ENCODE measurements at regions not wholly inside any gene's neighbourhood (a gene's known extent, or its start where the extent isn't known, plus 50 kb on each side); places are given as distances from the start of the nearest gene placed in this dataset.
"Not testable (repeated sequence)": the region's sequence is repeated elsewhere in the genome, so short reads cannot be mapped to it uniquely, and the experiment has no call there.

- DNase-seq (ENCODE audit: low read depth in 2 of 2, low spot score in 1 of 2), result no peak
Observed at GRCh38 chr2:235216901-235217300, 265.1 kb downstream of the SH3BP4 start.

- no peak for DNase-seq (ENCODE audit: low read depth in 2 of 2, low spot score in 1 of 2)
Observed at GRCh38 chr2:235217846-235218245, 266.0 kb downstream of the SH3BP4 start.

DNA sequence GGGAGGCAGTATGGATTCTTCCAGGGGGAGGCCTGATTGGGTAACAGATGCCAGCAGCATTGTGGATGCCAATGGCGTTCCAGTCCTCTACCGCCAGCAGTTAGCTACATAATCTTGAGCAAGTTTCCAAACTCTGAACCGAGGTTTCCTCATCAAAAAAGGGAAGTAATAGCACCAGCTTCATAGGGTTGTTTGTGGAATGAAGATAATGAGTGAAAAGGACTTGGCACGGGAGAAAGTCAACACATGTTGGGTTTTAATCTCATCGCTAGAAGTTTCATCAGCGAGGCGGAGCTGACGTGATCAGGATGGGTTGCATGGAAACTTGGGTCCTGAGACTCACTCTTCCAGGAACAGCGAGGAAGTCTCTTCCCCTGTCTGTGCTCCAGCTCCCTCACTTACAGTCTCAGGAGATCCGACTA, 266.7 kb downstream of the SH3BP4 start:
- no peak for DNase-seq (ENCODE audit: low read depth in 2 of 2, low spot score in 1 of 2)

- no peak for DNase-seq (ENCODE audit: low read depth in 2 of 2, low spot score in 1 of 2)
Observed at GRCh38 chr2:235219048-235219447, 267.2 kb downstream of the SH3BP4 start.

GRCh38 chr2:235220331-235220730, 268.5 kb downstream of the SH3BP4 start:
- no peak for DNase-seq (ENCODE audit: low read depth in 2 of 2, low spot score in 1 of 2)

- no peak for DNase-seq (ENCODE audit: low read depth in 2 of 2, low spot score in 1 of 2)
Observed at GRCh38 chr2:235223011-235223410, 270.8 kb upstream of the AGAP1 start.

- DNase-seq (ENCODE audit: low read depth in 2 of 2, low spot score in 1 of 2), result no peak
Observed at GRCh38 chr2:235224410-235224809, 269.4 kb upstream of the AGAP1 start.

- DNase-seq (ENCODE audit: low read depth in 2 of 2, low spot score in 1 of 2), result no peak
Observed at GRCh38 chr2:235225261-235225660, 268.6 kb upstream of the AGAP1 start.

DNA sequence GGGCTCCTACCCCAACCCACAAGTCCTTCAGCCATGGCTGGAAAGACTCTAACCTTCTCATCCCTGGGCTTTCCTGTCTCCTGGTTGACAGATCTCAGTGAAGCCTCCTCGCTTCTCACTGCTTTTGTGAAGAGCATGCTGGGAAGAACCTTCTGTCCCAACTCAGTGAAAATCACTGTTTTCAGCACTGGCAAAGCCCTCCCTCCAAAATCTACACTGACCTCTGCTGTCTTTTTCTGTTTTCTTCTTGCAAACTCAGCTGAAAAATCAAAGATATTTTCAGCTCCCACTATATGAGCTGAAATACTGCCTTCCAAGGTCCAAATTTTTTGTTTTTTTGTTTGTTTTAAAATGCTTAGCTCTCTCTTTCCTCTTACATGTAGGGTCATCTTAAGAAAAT, 266.3 kb upstream of the AGAP1 start:
- no peak for DNase-seq (ENCODE audit: low read depth in 2 of 2, low spot score in 1 of 2)

DNA sequence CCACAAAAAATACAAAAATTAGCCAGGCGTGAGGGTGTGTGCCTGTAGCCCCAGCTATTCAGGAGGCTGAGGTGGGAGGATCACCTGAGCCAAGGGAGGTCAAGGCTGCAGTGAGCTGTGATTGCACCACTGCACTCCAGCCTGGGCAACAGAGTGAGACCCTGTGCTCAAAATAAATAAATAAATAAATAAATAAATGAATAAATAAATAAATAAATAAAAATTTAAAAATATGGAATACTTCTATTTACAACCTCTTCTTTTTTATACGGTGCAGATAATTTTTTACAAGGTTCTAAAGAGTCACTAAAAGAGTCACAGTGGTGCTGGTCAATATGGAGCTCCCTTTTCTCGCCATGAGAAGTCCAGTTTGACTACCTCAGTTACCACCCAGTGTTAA, 265.4 kb upstream of the AGAP1 start:
- not testable (repeated sequence) for DNase-seq (ENCODE audit: low read depth in 2 of 2, low spot score in 1 of 2)

GRCh38 chr2:235229236-235229635, 264.6 kb upstream of the AGAP1 start:
- DNase-seq (ENCODE audit: low read depth in 2 of 2, low spot score in 1 of 2), result no peak

GRCh38 chr2:235230821-235231601, 262.8 kb upstream of the AGAP1 start:
- DNase-seq (ENCODE audit: low read depth in 2 of 2, low spot score in 1 of 2), result no peak

GRCh38 chr2:235232449-235233433, 261.1 kb upstream of the AGAP1 start:
- no peak for DNase-seq (ENCODE audit: low read depth in 2 of 2, low spot score in 1 of 2)

DNA sequence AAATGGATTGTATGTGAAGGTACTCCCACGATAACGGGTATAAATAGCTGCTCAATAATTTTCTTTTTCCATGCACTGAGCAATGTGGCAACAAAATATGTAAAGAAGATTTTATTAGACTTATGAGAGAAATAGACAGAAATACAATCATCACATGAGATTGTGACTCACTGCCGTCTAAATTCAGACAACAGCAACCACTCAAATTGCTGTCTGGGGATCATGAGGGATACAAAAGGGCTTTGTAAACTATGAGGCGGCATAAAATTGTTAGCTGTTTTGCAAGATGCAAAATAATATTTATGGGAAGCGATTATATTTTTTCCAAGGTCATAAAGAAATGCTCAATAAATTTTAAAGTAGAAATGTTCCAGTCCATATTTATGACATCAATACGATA, 259.1 kb upstream of the AGAP1 start:
- DNase-seq (ENCODE audit: low read depth in 2 of 2, low spot score in 1 of 2), result no peak

- DNase-seq (ENCODE audit: low read depth in 2 of 2, low spot score in 1 of 2), result no peak
Observed at GRCh38 chr2:235235977-235236767, 257.7 kb upstream of the AGAP1 start.

DNA sequence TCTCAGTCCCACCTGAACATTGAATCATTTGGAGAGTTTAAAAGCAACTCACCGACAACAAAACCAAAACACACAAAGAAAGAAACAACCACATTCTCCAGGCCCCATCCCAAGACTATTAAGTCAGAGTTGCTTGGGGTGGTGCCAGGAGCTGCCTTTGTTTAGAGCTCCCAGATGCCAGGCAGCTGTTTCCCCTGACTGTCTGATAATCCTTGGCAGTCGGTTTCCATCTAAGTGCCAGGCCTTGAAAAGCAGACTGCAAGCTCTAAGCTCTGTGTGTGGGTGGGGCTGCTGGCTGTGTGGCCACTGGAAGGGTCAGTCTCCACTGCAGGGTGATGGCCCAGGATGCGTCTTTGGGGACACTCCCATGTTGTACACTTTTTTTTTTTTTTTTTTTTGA, 255.3 kb upstream of the AGAP1 start:
- DNase-seq (ENCODE audit: low read depth in 2 of 2, low spot score in 1 of 2), result no peak

DNA sequence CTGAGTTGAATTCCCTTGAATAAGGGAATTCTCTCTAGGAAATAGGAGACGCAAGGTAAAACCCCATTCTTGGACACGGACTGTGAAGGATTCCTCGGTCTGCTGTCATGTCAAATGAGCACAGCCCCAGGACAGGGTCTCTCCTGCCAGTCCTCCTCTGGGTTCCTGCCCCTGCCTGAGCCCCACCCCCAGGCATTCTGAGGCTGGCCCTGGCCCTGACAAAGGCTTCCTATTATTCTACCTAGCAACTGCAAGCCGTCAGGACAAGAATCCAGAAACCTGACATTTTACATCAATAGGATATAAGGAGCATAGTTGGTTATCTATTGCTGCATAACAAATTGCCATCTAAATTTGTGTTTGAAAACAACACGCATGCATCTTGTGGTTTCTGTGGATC, 253.3 kb upstream of the AGAP1 start:
- DNase-seq (ENCODE audit: low read depth in 2 of 2, low spot score in 1 of 2), result no peak

GRCh38 chr2:235244255-235245220, 249.3 kb upstream of the AGAP1 start:
- no peak for DNase-seq (ENCODE audit: low read depth in 2 of 2, low spot score in 1 of 2)

DNA sequence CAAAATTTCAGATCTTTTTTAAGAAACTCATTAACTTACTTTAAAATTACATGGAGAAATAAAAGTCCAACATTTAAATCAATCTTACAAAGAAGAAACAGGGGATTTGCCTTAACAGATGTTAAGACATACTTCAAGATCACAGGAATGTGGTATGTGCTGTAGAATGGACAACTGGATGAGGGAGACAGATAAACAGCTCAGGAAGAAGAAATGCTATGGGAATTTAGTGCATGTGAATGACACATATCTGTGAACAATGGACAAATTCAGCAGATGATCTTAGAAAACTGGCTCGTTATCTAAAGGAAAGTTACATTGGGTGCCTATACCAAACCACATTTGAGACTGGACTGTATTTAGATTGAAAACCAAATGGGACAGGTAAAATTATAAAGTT, 246.8 kb upstream of the AGAP1 start:
- DNase-seq (ENCODE audit: low read depth in 2 of 2, low spot score in 1 of 2), result no peak

DNA sequence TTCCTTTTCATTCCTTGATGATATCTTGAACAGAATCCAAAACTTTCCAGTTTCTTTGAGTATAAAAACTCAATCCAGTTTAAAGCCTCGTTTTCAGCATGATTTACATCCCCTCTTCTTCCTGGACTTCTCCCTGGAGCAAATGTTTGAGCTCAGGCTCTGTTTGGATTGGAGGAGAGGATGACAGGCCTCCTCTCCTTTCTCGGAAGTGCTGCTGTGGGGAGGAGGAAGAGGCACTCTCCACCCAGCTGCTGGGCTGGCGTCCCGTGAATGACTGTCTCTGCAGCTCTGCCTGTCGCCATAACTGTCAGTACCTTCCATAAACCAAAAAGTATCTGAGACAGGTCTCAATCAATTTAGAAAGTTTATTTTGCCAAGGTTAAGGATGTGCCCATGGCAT, 238.2 kb upstream of the AGAP1 start:
- no peak for DNase-seq (ENCODE audit: low read depth in 2 of 2, low spot score in 1 of 2)
